Suprapubic skin (tissue), 4 donors: ENCODE measurements at regions not wholly inside any gene's neighbourhood (a gene's known extent, or its start where the extent isn't known, plus 50 kb on each side); places are given as distances from the start of the nearest gene placed in this dataset.

Source experiments
- DNase-seq, 2 donors: peaks; one replicate each; pipeline ENCODE4 v3.0.0-alpha.2; 2019; ENCODE audit warnings: low spot score in 2 of 2
- H3K27ac ChIP-seq: fragments of 200-600 bp; sonication (generic); one replicate; pipeline ENCODE4 v1.5.1; 2019
- H3K27me3 ChIP-seq: fragments of 200-600 bp; sonication (generic); one replicate; pipeline ENCODE4 v1.5.1; 2019
- H3K36me3 ChIP-seq: fragments of 200-600 bp; sonication (generic); one replicate; pipeline ENCODE4 v1.5.1; 2019
- H3K4me1 ChIP-seq: fragments of 200-600 bp; sonication (generic); one replicate; pipeline ENCODE4 v1.5.1; 2019
- H3K4me3 ChIP-seq: fragments of 200-600 bp; sonication (generic); one replicate; pipeline ENCODE4 v1.5.1; 2019; ENCODE audit warnings: mild to moderate bottlenecking
- H3K9me3 ChIP-seq: fragments of 200-600 bp; sonication (generic); one replicate; pipeline ENCODE4 v1.5.1; 2019
- CTCF ChIP-seq, 2 donors: fragments of 200-600 bp in 1 of 2; fragments of 450-650 bp in 1 of 2; sonication (generic) in 1 of 2; IDR thresholded peaks; one replicate each; pipeline ENCODE4 v1.5.1; 2016 to 2019; ENCODE audit warnings: antibody characterized with exemption in 2 of 2, mild to moderate bottlenecking in 1 of 2, moderate library complexity in 1 of 2
- EP300 ChIP-seq: sonication (generic); formaldehyde crosslinking; IDR thresholded peaks from one replicate; pipeline ENCODE4 v1.6.1; 2017; ENCODE audit warnings: antibody characterized with exemption
- POLR2A ChIP-seq, 2 donors: fragments of 450-650 bp; IDR thresholded peaks; one replicate each; pipeline ENCODE4 v1.6.1; 2017; ENCODE audit warnings: antibody characterized with exemption in 2 of 2, mild to moderate bottlenecking in 2 of 2, moderate library complexity in 2 of 2
- POLR2AphosphoS5 ChIP-seq, 3 donors: sonication (generic); formaldehyde crosslinking; IDR thresholded peaks; one replicate each; pipeline ENCODE4 v1.6.1; 2017; ENCODE audit warnings: antibody characterized with exemption in 3 of 3
- WGBS: methylation state at CpG from one replicate; pipeline ENCODE4 v1.1.5; 2018; 5-methylcytosine and 5-hydroxymethylcytosine counted together

GRCh38 chr6:19159089-19159488, 678.1 kb upstream of the ID4 start:
- H3K27ac ChIP-seq, result no peak overlapping the region
- H3K9me3 ChIP-seq, result no peaks in the 10 kb centered on the region

DNA sequence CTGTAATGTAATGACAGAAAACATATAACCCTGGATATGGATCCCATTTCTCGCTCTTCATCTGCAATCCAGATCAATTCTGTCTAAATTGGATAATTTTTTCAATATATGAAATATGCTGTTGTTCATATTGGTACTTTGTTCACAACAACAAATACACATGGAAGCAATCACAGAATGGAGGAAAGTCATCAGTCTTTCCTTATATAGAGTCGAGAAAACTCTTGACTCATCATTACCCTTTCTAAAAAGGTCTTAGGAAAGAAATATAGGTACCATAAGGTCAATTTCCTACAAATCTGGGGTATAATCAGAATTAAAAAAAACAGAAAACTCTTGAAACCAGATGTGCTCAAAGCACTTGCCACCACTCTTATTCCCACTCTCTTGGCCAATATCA, 677.6 kb upstream of the ID4 start:
- TF ChIP-seq POLR2AphosphoS5 (IDR thresholded peaks at IDR 0.05) (no peak), POLR2A (IDR thresholded peaks at IDR 0.05) (no peak), CTCF (IDR thresholded peaks at IDR 0.05) (no peak), EP300 (no peak)
- Histone ChIP-seq H3K4me3 (no peak overlapping the region), H3K36me3 (no peaks in the 10 kb centered on the region), H3K9me3 (no peaks in the 10 kb centered on the region), H3K27me3 (no peaks in the 10 kb centered on the region), H3K27ac (no peak overlapping the region), H3K4me1 (no peaks in the 10 kb centered on the region)
- no peak for DNase-seq
- WGBS, result 73% methylated on average over 2 of the region's 2 CpGs

More at GRCh38 chr6:19159089-19159488, 678.1 kb upstream of the ID4 start:
- Histone ChIP-seq H3K4me1 (peaks cover under 1% of the 10 kb centered on the region), H3K4me3 (no peak overlapping the region), H3K36me3 (no peaks in the 10 kb centered on the region), H3K27me3 (no peaks in the 10 kb centered on the region)
- TF ChIP-seq POLR2A (IDR thresholded peaks at IDR 0.05), result no peak
- TF ChIP-seq POLR2AphosphoS5 (IDR thresholded peaks at IDR 0.05), result no peak
- no peak for TF ChIP-seq CTCF (IDR thresholded peaks at IDR 0.05)
- TF ChIP-seq EP300, result no peak
- no peak for DNase-seq
- 57% methylated on average over 1 of the region's 1 CpG for WGBS

DNA sequence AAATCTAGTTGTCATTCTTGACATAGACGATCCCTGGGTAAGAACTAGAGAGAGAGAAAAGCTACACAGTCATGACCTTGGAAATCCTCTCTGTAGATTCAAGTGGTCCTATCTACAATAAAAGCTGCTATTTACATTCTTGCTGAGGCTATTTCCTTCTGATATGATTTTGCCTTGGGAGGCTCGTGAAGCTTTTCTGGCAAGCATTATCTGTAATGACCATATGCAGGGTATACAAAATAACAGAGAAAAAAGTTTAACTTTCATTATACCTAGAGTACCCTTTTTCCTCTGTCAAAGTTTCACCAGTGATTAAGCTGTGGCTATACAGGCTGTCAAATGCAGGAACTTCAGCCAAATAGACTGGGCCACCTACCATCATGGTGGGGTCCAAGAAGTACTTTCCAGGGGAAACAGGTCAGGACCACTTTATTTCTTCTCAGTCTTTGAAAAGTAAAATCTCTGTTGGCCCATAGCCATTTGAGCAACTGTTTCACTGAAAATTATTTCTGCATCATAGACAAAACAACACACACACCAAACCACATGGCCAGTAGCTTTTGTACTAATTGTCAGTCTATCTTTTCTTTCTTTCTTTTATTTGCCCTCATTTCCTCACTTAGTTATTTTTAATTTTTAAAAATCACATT, 677.0 kb upstream of the ID4 start:
- Histone ChIP-seq H3K27ac (no peak overlapping the region), H3K9me3 (no peaks in the 10 kb centered on the region), H3K4me3 (no peak overlapping the region), H3K27me3 (no peaks in the 10 kb centered on the region), H3K4me1 (no peaks in the 10 kb centered on the region), H3K36me3 (no peaks in the 10 kb centered on the region)
- DNase-seq, result no peak
- no peak for TF ChIP-seq CTCF (IDR thresholded peaks at IDR 0.05)
- TF ChIP-seq EP300, result no peak
- TF ChIP-seq POLR2AphosphoS5 (IDR thresholded peaks at IDR 0.05), result no peak
- no peak for TF ChIP-seq POLR2A (IDR thresholded peaks at IDR 0.05)
- WGBS, result 61% methylated on average over 2 of the region's 2 CpGs

GRCh38 chr6:19167251-19167650, 669.9 kb upstream of the ID4 start:
- Histone ChIP-seq H3K4me3 (no peak overlapping the region), H3K9me3 (no peaks in the 10 kb centered on the region), H3K27ac (no peak overlapping the region), H3K4me1 (no peaks in the 10 kb centered on the region), H3K36me3 (no peaks in the 10 kb centered on the region), H3K27me3 (no peaks in the 10 kb centered on the region)
- TF ChIP-seq POLR2A (IDR thresholded peaks at IDR 0.05), result no peak
- TF ChIP-seq CTCF (IDR thresholded peaks at IDR 0.05), result no peak
- no peak for TF ChIP-seq POLR2AphosphoS5 (IDR thresholded peaks at IDR 0.05)
- no peak for TF ChIP-seq EP300
- 18% methylated on average over 2 of the region's 2 CpGs for WGBS
- no peak for DNase-seq

GRCh38 chr6:19169366-19169765, 667.8 kb upstream of the ID4 start:
- WGBS, result 94% methylated on average over 5 of the region's 5 CpGs

More at GRCh38 chr6:19169366-19169765, 667.8 kb upstream of the ID4 start:
- no peaks in the 10 kb centered on the region for H3K36me3 ChIP-seq
- TF ChIP-seq POLR2A (IDR thresholded peaks at IDR 0.05) (no peak), CTCF (IDR thresholded peaks at IDR 0.05) (no peak), POLR2AphosphoS5 (IDR thresholded peaks at IDR 0.05) (no peak), EP300 (no peak)
- no peaks in the 10 kb centered on the region for H3K4me1 ChIP-seq
- H3K9me3 ChIP-seq, result no peaks in the 10 kb centered on the region
- no peak overlapping the region for H3K4me3 ChIP-seq
- H3K27ac ChIP-seq, result no peak overlapping the region
- DNase-seq, result no peak
- H3K27me3 ChIP-seq, result no peaks in the 10 kb centered on the region
